ENCODE measurements at regions not wholly inside any gene's neighbourhood (a gene's known extent, or its start where the extent isn't known, plus 50 kb on each side); places are given as distances from the start of the nearest gene placed in this dataset.
A peak's percentile ranks its signal among the peaks of the same experiment; 100 is the strongest.

- TF ChIP-seq ZNF518B (CRISPR knock-in tag; IDR thresholded peaks at IDR 0.05) = no peak
Measured at GRCh38 chr2:8086357-8086756, 595.5 kb upstream of the ID2 start (continued).

- Histone ChIP-seq H3K36me3 (ENCODE audit: control insufficient read depth, insufficient read depth, low read length) (no peaks in the 10 kb centered on the region), H3K79me2 (ENCODE audit: control insufficient read depth, insufficient read depth, low read length) (no peaks in the 10 kb centered on the region), H3K4me3 (no peak overlapping the region), H3K27ac (ENCODE audit: extremely low read depth, low read depth, low read length) (no peak overlapping the region), H3K9ac (ENCODE audit: insufficient read depth in 1 of 2, low read depth in 2 of 2, low read length in 2 of 2) (no peak overlapping the region), H3K9me3 (replicated peaks; ENCODE audit: control insufficient read depth, insufficient read depth, low read depth, low read length) (no peaks in the 10 kb centered on the region), H2AFZ (ENCODE audit: low read depth, low read length) (no peak overlapping the region), H3K4me2 (ENCODE audit: insufficient read depth, low read length) (no peak overlapping the region), H3K9me1 (ENCODE audit: control insufficient read depth, insufficient read depth, low read length) (no peaks in the 10 kb centered on the region), H3K4me1 (replicated peaks in 1 of 2; ENCODE audit: control insufficient read depth in 2 of 2, insufficient read depth in 2 of 2, low read length in 2 of 2) (no peaks in the 10 kb centered on the region; a peak in 1 of 5 replicates), H4K20me1 (replicated peaks; ENCODE audit: control insufficient read depth, insufficient read depth, low read length) (no peaks in the 10 kb centered on the region), H3K27me3 (ENCODE audit: control insufficient read depth in 2 of 2, insufficient read depth in 2 of 2, low read length in 2 of 2) (no peaks in the 10 kb centered on the region)
- POLR2A ChIA-PET = no interaction called here
- no TSS peak for BruUV-seq (replicated peaks)
- TF ChIP-seq FOSL1 (tag; conservative IDR thresholded peaks at IDR 0.05) = peak; percentile 66
- no peak for TF ChIP-seq ZNF239 (CRISPR knock-in tag; IDR thresholded peaks at IDR 0.05)
- DNase-seq (ENCODE audit: extremely low read depth in 1 of 4, low spot score in 3 of 4) (no peak), FAIRE-seq (no peak), ATAC-seq (no peak)
- WGBS (ENCODE audit: insufficient coverage, low coverage, missing lambda C conversion rate) = 2% methylated on average over 3 of the region's 4 CpGs
- CTCF ChIA-PET (ENCODE audit: low intra/inter-chr PET ratio) = no interaction called here
- intact Hi-C loops (cut with micrococcal nuclease) = no loop called here
- in situ Hi-C loops (cut with MboI) = no loop called here
Measured at GRCh38 chr2:8086796-8087479, 594.9 kb upstream of the ID2 start.

Data from K562 (cell line).